OCI-LY7 (cell line): ENCODE measurements at regions not wholly inside any gene's neighbourhood (a gene's known extent, or its start where the extent isn't known, plus 50 kb on each side); places are given as distances from the start of the nearest gene placed in this dataset.

Experiments
- BruUV-seq: library from RNA; stranded (reverse); fragments of 400-500 nt; replicated peaks from 2 replicates; lab custom pipeline; 2021; lab: Mats Ljungman, UMichigan
- CTCF ChIA-PET: fragments of 300-600 bp; sonication (Branson Sonifier 250); formaldehyde crosslinking; loops from one replicate; lab custom pipeline; 2022; ENCODE audit warnings: antibody characterized with exemption; ENCODE audit not compliant: unreplicated experiment; lab: Charles Lee
- POLR2A ChIA-PET: fragments of 300-600 bp; sonication (Branson Sonifier 250); formaldehyde crosslinking; loops from one replicate; lab custom pipeline; 2022; ENCODE audit warnings: antibody characterized with exemption; lab: Charles Lee
- DNase-seq: peaks from one replicate; pipeline ENCODE4 v3.0.0-alpha.2; 2015; ENCODE audit warnings: low spot score
- H2AFZ ChIP-seq: fragments of 200-600 bp; sonication (generic), shearing (Covaris generic); 2 replicates; pipeline ENCODE4 v1.6.1; 2014; ENCODE audit warnings: mild to moderate bottlenecking, antibody characterized with exemption, low read length, moderate library complexity
- H3K27ac ChIP-seq: fragments of 200-600 bp; sonication (generic); 2 replicates; pipeline ENCODE4 v1.5.1; 2014; ENCODE audit warnings: mixed run types, low read depth, mild to moderate bottlenecking, moderate library complexity, low read length, inconsistent platforms; ENCODE audit not compliant: poor library complexity, severe bottlenecking
- H3K36me3 ChIP-seq: fragments of 200-600 bp; sonication (generic); 2 replicates; pipeline ENCODE4 v1.6.1; 2014; ENCODE audit warnings: mild to moderate bottlenecking, antibody characterized with exemption, low read length, moderate library complexity, mixed read lengths; ENCODE audit not compliant: insufficient read depth
- H3K4me1 ChIP-seq: fragments of 200-600 bp; sonication (generic); 2 replicates; pipeline ENCODE4 v1.5.1; 2014; ENCODE audit warnings: mild to moderate bottlenecking, low read length; ENCODE audit not compliant: insufficient read depth, poor library complexity, severe bottlenecking
- H3K4me2 ChIP-seq: fragments of 200-600 bp; sonication (generic); 2 replicates; pipeline ENCODE4 v1.6.1; 2014; ENCODE audit warnings: mild to moderate bottlenecking, low read length
- H3K4me3 ChIP-seq: fragments of 200-600 bp; sonication (generic); 2 replicates; pipeline ENCODE4 v1.5.1; 2014; ENCODE audit warnings: mild to moderate bottlenecking, low read depth, low read length; ENCODE audit not compliant: poor library complexity, severe bottlenecking
- H3K79me2 ChIP-seq: fragments of 200-600 bp; sonication (generic); 2 replicates; pipeline ENCODE4 v1.6.1; 2016; ENCODE audit warnings: low read depth, mild to moderate bottlenecking, low read length, moderate library complexity, mixed read lengths; ENCODE audit not compliant: insufficient read depth
- H3K9me2 ChIP-seq: fragments of 200-600 bp; sonication (generic); 2 replicates; pipeline ENCODE4 v1.6.1; 2016; ENCODE audit warnings: mild to moderate bottlenecking, low read length, mixed read lengths; ENCODE audit not compliant: insufficient read depth
- H3K9me3 ChIP-seq: fragments of 200-600 bp; sonication (generic); 2 replicates; pipeline ENCODE4 v1.6.1; 2014; ENCODE audit warnings: mild to moderate bottlenecking, mixed run types, low read length, mixed read lengths
- H4K20me1 ChIP-seq: fragments of 200-600 bp; sonication (generic); 2 replicates; pipeline ENCODE4 v1.6.1; 2014; ENCODE audit warnings: mild to moderate bottlenecking, antibody characterized with exemption, low read length, moderate library complexity, mixed read lengths; ENCODE audit not compliant: insufficient read depth
- CTCF ChIP-seq: fragments of 200-600 bp; sonication (generic); conservative IDR thresholded peaks from 2 replicates; pipeline ENCODE4 v1.5.1; 2014; ENCODE audit warnings: mild to moderate bottlenecking, antibody characterized with exemption, low read length, moderate library complexity, mixed read lengths
- EZH2phosphoT487 ChIP-seq: fragments of 200-600 bp; sonication (generic); IDR thresholded peaks from 2 replicates; pipeline ENCODE4 v1.6.1; 2018; ENCODE audit warnings: low read depth, borderline replicate concordance, mild to moderate bottlenecking, mixed run types, antibody characterized with exemption, low read length, moderate library complexity, mixed read lengths
- intact Hi-C: fragments of 100-400 bp; cut with micrococcal nuclease; formaldehyde crosslinking; loops from one replicate; pipeline ENCODE4 v1.10.0; 2022; ENCODE audit not compliant: unreplicated experiment

GRCh38 chr2:145257931-145258330 is 738.0 kb upstream of the ZEB2 start:
- Histone ChIP-seq H3K27ac (no peak overlapping the region), H3K36me3 (no peaks in the 10 kb centered on the region), H3K9me2 (no peaks in the 10 kb centered on the region), H3K79me2 (no peaks in the 10 kb centered on the region), H3K4me3 (no peak overlapping the region), H4K20me1 (no peaks in the 10 kb centered on the region), H2AFZ (no peak overlapping the region), H3K9me3 (no peaks in the 10 kb centered on the region), H3K4me2 (no peak overlapping the region), H3K4me1 (no peaks in the 10 kb centered on the region)
- ChIA-PET CTCF (interaction anchor here (1.9 kb wide), 1 partner anchor 11 kb away, joined by 5 read pairs; no protein-coding TSS in a partner anchor), POLR2A (interaction anchor here (0.6 to 2.2 kb wide), 6 partner anchors 10 to 193 kb away, joined by 3 to 13 read pairs (median 3); no protein-coding TSS in a partner anchor)
- BruUV-seq: no TSS peak
- intact Hi-C loops: no loop called here
- no peak for DNase-seq
- TF ChIP-seq EZH2phosphoT487: no peak

GRCh38 chr2:145256551-145256950 is 736.6 kb upstream of the ZEB2 start:
- H4K20me1 ChIP-seq: no peaks in the 10 kb centered on the region
- no peaks in the 10 kb centered on the region for H3K36me3 ChIP-seq
- POLR2A ChIA-PET: interaction anchor here (0.7 to 2.2 kb wide), 4 partner anchors 9 to 1176 kb away, joined by 3 to 13 read pairs (median 4); no protein-coding TSS in a partner anchor
- H3K4me2 ChIP-seq: no peak overlapping the region
- no peaks in the 10 kb centered on the region for H3K9me2 ChIP-seq
- no peaks in the 10 kb centered on the region for H3K9me3 ChIP-seq
- no peak overlapping the region for H2AFZ ChIP-seq
- TF ChIP-seq EZH2phosphoT487 (no peak), CTCF (no peak)
- intact Hi-C loops: no loop called here
- DNase-seq: no peak
- no peaks in the 10 kb centered on the region for H3K79me2 ChIP-seq
- H3K4me3 ChIP-seq: no peak overlapping the region
- CTCF ChIA-PET: interaction anchor here (1.9 kb wide), 1 partner anchor 10 kb away, joined by 5 read pairs; no protein-coding TSS in a partner anchor
- no peaks in the 10 kb centered on the region for H3K4me1 ChIP-seq
- no peak overlapping the region for H3K27ac ChIP-seq
- no TSS peak for BruUV-seq

GRCh38 chr2:145254291-145254690 is 734.4 kb upstream of the ZEB2 start:
- H3K4me2 ChIP-seq: no peak overlapping the region
- no peaks in the 10 kb centered on the region for H3K9me3 ChIP-seq
- CTCF ChIA-PET: no interaction called here
- DNase-seq: no peak
- no TSS peak for BruUV-seq
- H3K4me1 ChIP-seq: no peaks in the 10 kb centered on the region
- no peaks in the 10 kb centered on the region for H4K20me1 ChIP-seq
- POLR2A ChIA-PET: no interaction called here
- no peak overlapping the region for H2AFZ ChIP-seq
- H3K27ac ChIP-seq: no peak overlapping the region
- H3K9me2 ChIP-seq: no peaks in the 10 kb centered on the region
- H3K4me3 ChIP-seq: no peak overlapping the region
- TF ChIP-seq EZH2phosphoT487 (no peak), CTCF (no peak)
- H3K36me3 ChIP-seq: no peaks in the 10 kb centered on the region
- H3K79me2 ChIP-seq: no peaks in the 10 kb centered on the region
- intact Hi-C loops: no loop called here
